IMR-90 (cell line): ENCODE measurements at regions not wholly inside any gene's neighbourhood (a gene's known extent, or its start where the extent isn't known, plus 50 kb on each side); places are given as distances from the start of the nearest gene placed in this dataset.

ENCODE experiments used
- ATAC-seq: fragments of 200-7000 bp; cut with Tn5 transposase; 2 replicates; pipeline ENCODE4 v1.9.1; 2020; ENCODE audit warnings: low read depth, mild to moderate bottlenecking, moderate library complexity
- BruUV-seq: library from RNA; stranded (reverse); fragments of 400-500 nt; replicated peaks from 2 replicates; lab custom pipeline; 2021; lab: Mats Ljungman, UMichigan
- CTCF ChIA-PET: fragments of 300-600 bp; formaldehyde crosslinking; extraction: SDS; loops from one replicate; lab custom pipeline; 2021; ENCODE audit warnings: antibody characterized with exemption; lab: Yijun Ruan, JAX
- POLR2A ChIA-PET: fragments of 300-600 bp; sonication (Branson Sonifier 250); formaldehyde crosslinking; loops from one replicate; lab custom pipeline; 2022; ENCODE audit warnings: antibody characterized with exemption; ENCODE audit not compliant: unreplicated experiment; lab: Charles Lee
- DNase-seq: peaks from one replicate; pipeline ENCODE4 v3.0.0; 2013
- H2AFZ ChIP-seq: replicated peaks from 2 replicates; pipeline ENCODE3; 2013; ENCODE audit warnings: low read length, mild to moderate bottlenecking; ENCODE audit not compliant: poor library complexity
- H2AK5ac ChIP-seq: 2 replicates; pipeline ENCODE4 v1.6.1; 2013; ENCODE audit warnings: low read depth, low read length, inconsistent platforms
- H2AK9ac ChIP-seq: replicated peaks from 2 replicates; pipeline ENCODE3; 2013; ENCODE audit warnings: mild to moderate bottlenecking, low read depth, low read length, moderate library complexity; ENCODE audit not compliant: poor library complexity
- H2BK120ac ChIP-seq: 2 replicates; pipeline ENCODE4 v1.6.1; 2013; ENCODE audit warnings: low read depth, low read length, inconsistent platforms
- H2BK15ac ChIP-seq: 3 replicates; pipeline ENCODE4 v1.6.1; 2013; ENCODE audit warnings: low read depth, low read length, inconsistent platforms
- H2BK20ac ChIP-seq: 2 replicates; pipeline ENCODE4 v1.6.1; 2013; ENCODE audit warnings: low read depth, mild to moderate bottlenecking, inconsistent platforms, low read length, moderate library complexity
- H2BK5ac ChIP-seq: 2 replicates; pipeline ENCODE4 v1.6.1; 2013; ENCODE audit warnings: mild to moderate bottlenecking, low read depth, low read length, inconsistent platforms; ENCODE audit not compliant: poor library complexity, severe bottlenecking
- H3K14ac ChIP-seq: replicated peaks from 2 replicates; pipeline ENCODE4 v1.6.1; 2013; ENCODE audit warnings: low read depth, low read length, inconsistent platforms
- H3K18ac ChIP-seq: 2 replicates; pipeline ENCODE4 v1.6.1; 2013; ENCODE audit warnings: low read depth, low read length, control low read depth
- H3K23ac ChIP-seq: 2 replicates; pipeline ENCODE4 v1.6.1; 2013; ENCODE audit warnings: low read depth, low read length, inconsistent platforms
- H3K27ac ChIP-seq: 2 replicates; pipeline ENCODE4 v1.5.1; 2013; ENCODE audit warnings: mild to moderate bottlenecking, control low read depth, low read length; ENCODE audit not compliant: insufficient read depth
- H3K27me3 ChIP-seq: 2 replicates; pipeline ENCODE4 v1.6.1; 2013; ENCODE audit warnings: low read length; ENCODE audit not compliant: control insufficient read depth, insufficient read depth
- H3K36me3 ChIP-seq: 2 replicates; pipeline ENCODE4 v1.6.1; 2013; ENCODE audit warnings: low read length, mixed read lengths; ENCODE audit not compliant: control insufficient read depth, insufficient read depth
- H3K4ac ChIP-seq: 2 replicates; pipeline ENCODE4 v1.6.1; 2013; ENCODE audit warnings: low read depth, low read length, inconsistent platforms
- H3K4me1 ChIP-seq: 2 replicates; pipeline ENCODE4 v1.6.1; 2013; ENCODE audit warnings: low read length, mixed read lengths; ENCODE audit not compliant: control insufficient read depth, insufficient read depth
- H3K4me2 ChIP-seq: 2 replicates; pipeline ENCODE4 v1.6.1; 2013; ENCODE audit warnings: low read depth, mild to moderate bottlenecking, control low read depth, low read length, moderate library complexity
- H3K4me3 ChIP-seq: 2 replicates; pipeline ENCODE4 v1.5.1; 2013; ENCODE audit warnings: low read depth, mild to moderate bottlenecking, control low read depth, low read length, moderate library complexity; ENCODE audit not compliant: insufficient read depth
- H3K56ac ChIP-seq: 2 replicates; pipeline ENCODE4 v1.6.1; 2013; ENCODE audit warnings: low read length, inconsistent platforms; ENCODE audit not compliant: insufficient read depth; ENCODE audit errors: extremely low read depth
- H3K79me1 ChIP-seq, 2 experiments: 2 replicates each; pipeline ENCODE4 v1.6.1; 2013; ENCODE audit warnings: low read length in 2 of 2, inconsistent platforms in 1 of 2, low read depth in 1 of 2
- H3K9ac ChIP-seq: 2 replicates; pipeline ENCODE4 v1.6.1; 2013; ENCODE audit warnings: low read depth, low read length, control low read depth
- H3K9me1 ChIP-seq: 2 replicates; pipeline ENCODE4 v1.6.1; 2013; ENCODE audit warnings: low read length, inconsistent platforms; ENCODE audit not compliant: insufficient read depth
- H3K9me3 ChIP-seq: 2 replicates; pipeline ENCODE4 v1.6.1; 2013; ENCODE audit warnings: low read length; ENCODE audit not compliant: control insufficient read depth, insufficient read depth
- H4K20me1 ChIP-seq: 2 replicates; pipeline ENCODE4 v1.6.1; 2013; ENCODE audit warnings: low read length, inconsistent platforms; ENCODE audit not compliant: insufficient read depth
- H4K5ac ChIP-seq: 2 replicates; pipeline ENCODE4 v1.6.1; 2013; ENCODE audit warnings: mild to moderate bottlenecking, low read depth, low read length, control low read depth
- H4K8ac ChIP-seq, 2 experiments: 2 replicates each; pipeline ENCODE4 v1.6.1; 2013; ENCODE audit warnings: low read depth in 2 of 2, low read length in 2 of 2, control low read depth in 1 of 2, inconsistent platforms in 1 of 2
- H4K91ac ChIP-seq: 2 replicates; pipeline ENCODE4 v1.6.1; 2013; ENCODE audit warnings: low read depth, low read length, inconsistent platforms; ENCODE audit not compliant: insufficient read depth
- BHLHE40 ChIP-seq: fragments of 150-350 bp; IDR thresholded peaks from 2 replicates; pipeline ENCODE4 v1.6.1; 2016; ENCODE audit warnings: mild to moderate bottlenecking, low read depth, low read length
- CEBPB ChIP-seq: IDR thresholded peaks from 2 replicates; pipeline ENCODE4 v1.6.1; 2012; ENCODE audit warnings: low read depth, low read length, improper control_type of control experiment
- CHD1 ChIP-seq: IDR thresholded peaks from 2 replicates; pipeline ENCODE4 v1.6.1; 2012; ENCODE audit warnings: low read depth, low read length, improper control_type of control experiment
- FOS ChIP-seq: fragments of 150-350 bp; IDR thresholded peaks from 2 replicates; pipeline ENCODE4 v1.6.1; 2016; ENCODE audit warnings: low read depth, low read length
- MAFK ChIP-seq: IDR thresholded peaks from 2 replicates; pipeline ENCODE4 v1.6.1; 2012; ENCODE audit warnings: low read depth, low read length, improper control_type of control experiment
- MAZ ChIP-seq: IDR thresholded peaks from 2 replicates; pipeline ENCODE4 v1.6.1; 2012; ENCODE audit warnings: low read depth, mild to moderate bottlenecking, low read length, improper control_type of control experiment, moderate library complexity, borderline replicate concordance
- POLR2A ChIP-seq: IDR thresholded peaks from 2 replicates; pipeline ENCODE4 v1.6.1; 2012; ENCODE audit warnings: mild to moderate bottlenecking, low read depth, low read length
- RAD21 ChIP-seq: IDR thresholded peaks from 2 replicates; pipeline ENCODE4 v1.6.1; 2012; ENCODE audit warnings: low read length, improper control_type of control experiment
- RCOR1 ChIP-seq: IDR thresholded peaks from 2 replicates; pipeline ENCODE4 v1.6.1; 2012; ENCODE audit warnings: mild to moderate bottlenecking, low read length, improper control_type of control experiment; ENCODE audit not compliant: insufficient replicate concordance
- SMC3 ChIP-seq: fragments of 150-350 bp; IDR thresholded peaks from 2 replicates; pipeline ENCODE4 v1.6.1; 2016; ENCODE audit warnings: low read depth, mild to moderate bottlenecking, antibody characterized with exemption, low read length, moderate library complexity
- WGBS, 2 experiments: methylation state at CpG; one replicate each; pipeline versions ENCODE4 v1.1.5 to v1.1.7; 2013; ENCODE audit warnings: missing lambda C conversion rate in 2 of 2; ENCODE audit not compliant: insufficient read length in 1 of 2; ENCODE audit errors: extremely low coverage in 2 of 2; 5-methylcytosine and 5-hydroxymethylcytosine counted together
- dilution Hi-C: fragments of 300-500 bp; cut with HindIII; formaldehyde crosslinking; loops from one replicate; pipeline ENCODE4 v1.14.3; 2018; ENCODE audit warnings: low sequenced_read_pairs; ENCODE audit not compliant: unreplicated experiment
- in situ Hi-C: fragments of 300-500 bp; cut with MboI; formaldehyde crosslinking; loops from 3 replicates; pipeline ENCODE4 v1.14.3; 2019; ENCODE audit warnings: low sequenced_read_pairs, inconsistent platforms, mixed read lengths
- intact Hi-C: fragments of 100-400 bp; cut with micrococcal nuclease; formaldehyde crosslinking; loops from 2 replicates; pipeline ENCODE4 v1.10.0; 2022
- TF ChIP-seq, protein P1 (sequence below): fragments of 150-350 bp; IDR thresholded peaks from 2 replicates; pipeline ENCODE4 v1.6.1; 2017; ENCODE audit warnings: mild to moderate bottlenecking, antibody characterized with exemption, low read length, low read depth
- TF ChIP-seq, protein P2 (sequence below): conservative IDR thresholded peaks from 2 replicates; pipeline ENCODE4 v1.5.1; 2012; ENCODE audit warnings: mild to moderate bottlenecking, low read depth, low read length, improper control_type of control experiment

DNA sequence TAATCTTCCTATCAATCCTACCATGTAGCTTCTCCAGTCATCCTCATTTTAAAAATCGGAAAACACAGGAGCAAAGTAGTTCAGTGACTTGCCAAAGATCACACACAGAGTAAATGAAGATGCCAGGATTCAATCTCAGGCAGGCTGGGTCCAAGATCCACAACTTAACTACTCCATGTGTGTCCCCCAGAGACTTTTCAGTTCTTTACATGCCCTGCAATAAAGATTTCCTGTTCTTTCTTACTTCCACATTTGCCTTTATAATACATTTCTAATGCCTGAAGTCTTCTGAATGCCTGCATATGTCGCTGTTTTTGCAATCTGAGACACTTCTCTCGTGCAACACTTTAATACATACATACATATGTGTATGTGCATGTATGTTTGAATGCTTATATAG lies 121.7 kb upstream of the MARCKS start:
- CTCF ChIA-PET: interaction anchor here (1.0 kb wide), 1 partner anchor 120 kb away, joined by 6 read pairs; no protein-coding TSS in a partner anchor

More for the DNA sequence above, 121.7 kb upstream of the MARCKS start:
- H3K4me1 ChIP-seq: 0 out of 2 replicates have a peak, but pooled peaks cover 2% of the 10 kb centered on the region
- no peak overlapping the region for H3K4ac ChIP-seq
- H3K27ac ChIP-seq: no peak overlapping the region
- H3K36me3 ChIP-seq: no peaks in the 10 kb centered on the region
- no peak overlapping the region for H4K91ac ChIP-seq
- no peaks in the 10 kb centered on the region for H3K79me1 ChIP-seq
- TF ChIP-seq BHLHE40 (no peak), MAFK (no peak), CHD1 (no peak), FOS (no peak), MAZ (no peak), SMC3 (no peak), RCOR1 (no peak), CEBPB (no peak), POLR2A (no peak), RAD21 (no peak)
- TF ChIP-seq, protein P1, sequence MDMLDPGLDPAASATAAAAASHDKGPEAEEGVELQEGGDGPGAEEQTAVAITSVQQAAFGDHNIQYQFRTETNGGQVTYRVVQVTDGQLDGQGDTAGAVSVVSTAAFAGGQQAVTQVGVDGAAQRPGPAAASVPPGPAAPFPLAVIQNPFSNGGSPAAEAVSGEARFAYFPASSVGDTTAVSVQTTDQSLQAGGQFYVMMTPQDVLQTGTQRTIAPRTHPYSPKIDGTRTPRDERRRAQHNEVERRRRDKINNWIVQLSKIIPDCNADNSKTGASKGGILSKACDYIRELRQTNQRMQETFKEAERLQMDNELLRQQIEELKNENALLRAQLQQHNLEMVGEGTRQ: no peak
- TF ChIP-seq, protein P2, sequence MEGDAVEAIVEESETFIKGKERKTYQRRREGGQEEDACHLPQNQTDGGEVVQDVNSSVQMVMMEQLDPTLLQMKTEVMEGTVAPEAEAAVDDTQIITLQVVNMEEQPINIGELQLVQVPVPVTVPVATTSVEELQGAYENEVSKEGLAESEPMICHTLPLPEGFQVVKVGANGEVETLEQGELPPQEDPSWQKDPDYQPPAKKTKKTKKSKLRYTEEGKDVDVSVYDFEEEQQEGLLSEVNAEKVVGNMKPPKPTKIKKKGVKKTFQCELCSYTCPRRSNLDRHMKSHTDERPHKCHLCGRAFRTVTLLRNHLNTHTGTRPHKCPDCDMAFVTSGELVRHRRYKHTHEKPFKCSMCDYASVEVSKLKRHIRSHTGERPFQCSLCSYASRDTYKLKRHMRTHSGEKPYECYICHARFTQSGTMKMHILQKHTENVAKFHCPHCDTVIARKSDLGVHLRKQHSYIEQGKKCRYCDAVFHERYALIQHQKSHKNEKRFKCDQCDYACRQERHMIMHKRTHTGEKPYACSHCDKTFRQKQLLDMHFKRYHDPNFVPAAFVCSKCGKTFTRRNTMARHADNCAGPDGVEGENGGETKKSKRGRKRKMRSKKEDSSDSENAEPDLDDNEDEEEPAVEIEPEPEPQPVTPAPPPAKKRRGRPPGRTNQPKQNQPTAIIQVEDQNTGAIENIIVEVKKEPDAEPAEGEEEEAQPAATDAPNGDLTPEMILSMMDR: no peak
- H3K9me3 ChIP-seq: no peaks in the 10 kb centered on the region
- POLR2A ChIA-PET: no interaction called here
- H3K14ac ChIP-seq: no peak overlapping the region
- no peak overlapping the region for H3K9ac ChIP-seq
- H3K9me1 ChIP-seq: no peaks in the 10 kb centered on the region
- ATAC-seq (no peak), DNase-seq (no peak)
- H3K4me3 ChIP-seq: no peak overlapping the region
- no peak overlapping the region for H2AK5ac ChIP-seq
- no peak overlapping the region for H3K18ac ChIP-seq
- in situ Hi-C loops (no loop called here), intact Hi-C loops (no loop called here), dilution Hi-C loops (no loop called here)
- H3K56ac ChIP-seq: no peak overlapping the region
- H3K27me3 ChIP-seq: no peaks in the 10 kb centered on the region; the same call in 1 of the 2 replicates
- no peaks in the 10 kb centered on the region for H4K20me1 ChIP-seq
- WGBS, 2 experiments: 78% methylated on average over 1 of the region's 3 CpGs; no CpG with 5 or more reads in 1 of the 2 experiments
- no peak overlapping the region for H2AK9ac ChIP-seq
- no TSS peak for BruUV-seq
- no peak overlapping the region for H2BK120ac ChIP-seq
- H2AFZ ChIP-seq: no peak overlapping the region
- no peak overlapping the region for H3K4me2 ChIP-seq
- no peak overlapping the region for H2BK5ac ChIP-seq
- no peak overlapping the region for H3K23ac ChIP-seq
- H4K5ac ChIP-seq: no peak overlapping the region; the same call in 1 of the 2 replicates
- no peak overlapping the region for H4K8ac ChIP-seq
- no peak overlapping the region for H2BK15ac ChIP-seq
- H2BK20ac ChIP-seq: no peak overlapping the region
